ENCODE measurements at regions not wholly inside any gene's neighbourhood (a gene's known extent, or its start where the extent isn't known, plus 50 kb on each side); places are given as distances from the start of the nearest gene placed in this dataset.

GRCh38 chr5:52725808-52726207 is 61.9 kb upstream of the ITGA1 start:
- TF ChIP-seq, protein P1, sequence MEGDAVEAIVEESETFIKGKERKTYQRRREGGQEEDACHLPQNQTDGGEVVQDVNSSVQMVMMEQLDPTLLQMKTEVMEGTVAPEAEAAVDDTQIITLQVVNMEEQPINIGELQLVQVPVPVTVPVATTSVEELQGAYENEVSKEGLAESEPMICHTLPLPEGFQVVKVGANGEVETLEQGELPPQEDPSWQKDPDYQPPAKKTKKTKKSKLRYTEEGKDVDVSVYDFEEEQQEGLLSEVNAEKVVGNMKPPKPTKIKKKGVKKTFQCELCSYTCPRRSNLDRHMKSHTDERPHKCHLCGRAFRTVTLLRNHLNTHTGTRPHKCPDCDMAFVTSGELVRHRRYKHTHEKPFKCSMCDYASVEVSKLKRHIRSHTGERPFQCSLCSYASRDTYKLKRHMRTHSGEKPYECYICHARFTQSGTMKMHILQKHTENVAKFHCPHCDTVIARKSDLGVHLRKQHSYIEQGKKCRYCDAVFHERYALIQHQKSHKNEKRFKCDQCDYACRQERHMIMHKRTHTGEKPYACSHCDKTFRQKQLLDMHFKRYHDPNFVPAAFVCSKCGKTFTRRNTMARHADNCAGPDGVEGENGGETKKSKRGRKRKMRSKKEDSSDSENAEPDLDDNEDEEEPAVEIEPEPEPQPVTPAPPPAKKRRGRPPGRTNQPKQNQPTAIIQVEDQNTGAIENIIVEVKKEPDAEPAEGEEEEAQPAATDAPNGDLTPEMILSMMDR (IDR thresholded peaks at IDR 0.05 in 2 of 3, conservative IDR thresholded peaks at IDR 0.05 in 1 of 3; ENCODE audit: control insufficient read depth in 2 of 3, extremely low read depth in 1 of 3, insufficient read depth in 1 of 3, low read depth in 3 of 3, low read length in 3 of 3): no peak
- TF ChIP-seq POLR2A (IDR thresholded peaks at IDR 0.05; ENCODE audit: low read depth, low read length) (no peak), YBX1 (IDR thresholded peaks at IDR 0.05) (no peak), EP300 (IDR thresholded peaks at IDR 0.05; ENCODE audit: borderline replicate concordance in 1 of 2, control insufficient read depth in 1 of 2, low read depth in 2 of 2, low read length in 2 of 2) (no peak), ESRRA (IDR thresholded peaks at IDR 0.05; ENCODE audit: low read length) (no peak)
- TF ChIP-seq, protein P2, sequence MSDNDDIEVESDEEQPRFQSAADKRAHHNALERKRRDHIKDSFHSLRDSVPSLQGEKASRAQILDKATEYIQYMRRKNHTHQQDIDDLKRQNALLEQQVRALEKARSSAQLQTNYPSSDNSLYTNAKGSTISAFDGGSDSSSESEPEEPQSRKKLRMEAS (IDR thresholded peaks at IDR 0.05; ENCODE audit: low read depth, low read length): no peak
